ENCODE measurements at regions not wholly inside any gene's neighbourhood (a gene's known extent, or its start where the extent isn't known, plus 50 kb on each side); places are given as distances from the start of the nearest gene placed in this dataset.

GRCh38 chr9:124088476-124088837, 76.9 kb downstream of the LHX2 start:
- TF ChIP-seq CTCF (IDR thresholded peaks at IDR 0.05) (no peak), POLR2A (IDR thresholded peaks at IDR 0.05) (no peak), POLR2AphosphoS5 (IDR thresholded peaks at IDR 0.05) (no peak), EP300 (IDR thresholded peaks at IDR 0.05; ENCODE audit: low read depth) (no peak)
